ENCODE measurements at regions not wholly inside any gene's neighbourhood (a gene's known extent, or its start where the extent isn't known, plus 50 kb on each side); places are given as distances from the start of the nearest gene placed in this dataset.
"Not testable (repeated sequence)": the region's sequence is repeated elsewhere in the genome, so short reads cannot be mapped to it uniquely, and the experiment has no call there.

DNA sequence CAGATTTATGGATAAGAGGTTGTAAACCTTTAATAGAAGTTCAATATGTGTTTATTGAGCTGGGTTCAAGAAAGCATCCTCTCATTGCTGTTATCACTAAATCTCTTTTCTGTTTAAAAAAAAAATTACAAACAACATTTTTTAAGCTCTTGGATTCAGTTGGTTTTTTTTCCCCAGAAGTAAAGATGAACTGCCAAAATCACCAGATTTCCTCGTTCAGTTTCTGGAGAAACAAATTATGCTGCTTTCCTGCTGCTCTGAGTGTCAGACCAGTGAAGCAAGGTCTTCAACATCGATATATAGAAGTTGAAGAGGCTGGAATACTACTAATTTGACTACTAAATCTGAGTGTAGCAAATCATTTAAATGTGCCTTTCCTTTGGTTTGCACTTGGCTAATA, 352.1 kb upstream of the IRAK1BP1 start:
- no peak for DNase-seq

DNA sequence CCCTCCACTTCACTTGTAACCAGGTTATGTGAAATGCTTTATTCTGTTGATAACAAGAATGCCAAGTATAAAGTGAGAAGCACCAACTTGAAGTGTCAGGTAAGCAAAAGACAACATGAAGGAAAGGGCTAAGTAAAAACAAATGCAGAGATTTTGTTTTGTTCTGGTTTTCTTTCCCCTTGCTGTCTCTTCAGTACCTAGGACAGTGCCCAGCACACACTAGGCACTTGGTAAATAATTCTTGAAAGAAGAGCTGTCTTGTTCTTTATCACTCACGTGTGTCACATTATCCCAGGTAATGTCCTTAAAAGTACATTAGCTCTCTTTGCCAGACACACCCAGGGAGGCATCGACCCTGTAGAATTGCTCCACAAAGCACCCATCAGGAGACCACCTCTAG, 350.0 kb upstream of the IRAK1BP1 start:
- no peak for DNase-seq

DNA sequence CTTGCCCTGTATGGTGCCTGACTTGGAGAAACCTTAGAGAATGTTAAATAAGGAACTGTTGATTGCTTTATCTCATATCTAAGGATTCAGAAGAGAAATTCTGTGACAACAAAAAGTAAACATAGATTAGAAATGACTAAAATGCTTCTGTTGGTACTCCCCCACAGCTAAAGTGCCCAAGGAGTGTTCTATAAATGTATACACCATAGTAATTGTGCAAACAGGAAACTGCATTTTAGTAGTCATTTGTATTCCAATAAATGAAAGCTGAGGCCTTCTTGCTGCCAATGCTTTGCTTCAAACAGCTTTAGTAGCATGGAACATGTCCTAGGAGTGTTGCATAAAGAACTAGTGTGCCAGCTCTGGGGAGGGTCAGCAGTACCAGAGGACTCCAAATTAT, 343.7 kb upstream of the IRAK1BP1 start:
- no peak for DNase-seq

DNA sequence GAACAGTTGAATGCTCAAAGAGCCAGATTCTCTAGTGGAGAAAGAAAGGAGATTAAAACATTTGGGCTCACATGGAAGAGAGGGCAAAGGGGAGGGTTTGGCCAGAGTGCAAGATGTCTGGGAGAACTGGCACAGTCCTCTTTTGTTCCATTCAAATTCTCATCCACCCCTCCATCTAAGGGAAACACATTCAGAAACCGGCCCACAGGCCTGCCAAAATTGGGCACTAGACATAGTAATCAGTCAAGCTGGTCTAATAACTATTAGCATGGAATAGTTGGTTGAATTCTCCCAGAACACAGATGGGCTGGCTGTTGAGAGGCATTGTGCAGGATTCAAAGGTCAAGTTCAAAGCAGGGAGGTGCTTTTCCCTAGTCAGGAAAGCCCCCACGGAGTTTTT, 341.4 kb upstream of the IRAK1BP1 start:
- no peak for DNase-seq

DNA sequence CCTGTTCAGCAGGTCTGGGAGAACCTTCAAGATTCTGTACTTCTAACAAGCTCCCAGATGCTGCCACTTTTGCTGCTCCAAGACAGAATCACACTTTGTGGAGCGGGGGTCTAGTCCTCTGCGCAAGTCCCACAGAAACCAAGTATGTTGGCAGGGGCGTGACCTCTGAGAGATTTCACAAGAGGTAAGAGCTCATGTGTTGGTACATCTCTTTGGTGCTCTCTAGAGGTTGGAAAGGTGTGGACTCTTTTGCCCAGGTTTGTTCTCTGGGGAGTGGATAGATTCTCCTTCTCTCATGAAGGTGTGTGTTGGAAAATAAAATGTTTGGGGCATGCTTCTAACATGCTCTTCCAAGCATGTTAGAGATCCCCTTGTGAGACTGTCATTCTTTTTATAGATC, 340.9 kb upstream of the IRAK1BP1 start:
- DNase-seq: no peak

DNA sequence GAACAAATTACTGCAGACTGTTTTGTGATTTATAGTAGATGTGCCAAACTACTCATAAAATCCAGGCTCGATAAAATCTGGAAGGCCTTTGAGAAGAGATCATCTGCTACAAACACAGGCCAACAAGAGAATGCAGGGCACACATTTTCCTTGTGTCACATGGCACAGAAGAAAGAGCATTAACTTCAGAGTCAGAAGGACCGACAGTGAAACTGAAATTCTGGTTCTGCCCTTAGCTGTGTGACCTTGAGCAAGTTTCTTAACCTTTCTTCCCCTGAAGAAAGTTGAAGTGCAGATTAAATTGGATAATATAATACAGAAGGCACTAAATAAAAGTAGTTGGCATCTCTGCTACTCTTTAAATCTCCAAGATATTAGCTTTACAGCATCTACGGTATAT, 338.4 kb upstream of the IRAK1BP1 start:
- no peak for DNase-seq

DNA sequence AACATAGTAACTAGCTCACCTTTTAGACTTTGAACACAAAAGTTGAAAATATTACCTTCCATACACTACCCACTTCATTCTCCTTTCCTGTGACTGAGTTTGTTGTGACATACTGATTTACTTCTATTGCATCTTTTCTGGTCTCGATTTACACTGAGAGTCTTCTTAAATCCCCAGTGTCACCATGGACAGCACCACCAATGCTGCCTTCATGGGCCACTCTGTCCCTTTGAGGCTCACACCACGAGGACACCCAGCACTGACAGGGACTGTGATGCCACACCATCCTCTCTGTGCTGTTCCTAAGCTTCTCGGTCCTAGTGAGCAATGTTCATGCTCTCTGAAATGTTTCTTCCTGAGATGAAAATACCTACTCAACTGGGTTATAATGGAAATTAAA, 337.1 kb upstream of the IRAK1BP1 start:
- no peak for DNase-seq

DNA sequence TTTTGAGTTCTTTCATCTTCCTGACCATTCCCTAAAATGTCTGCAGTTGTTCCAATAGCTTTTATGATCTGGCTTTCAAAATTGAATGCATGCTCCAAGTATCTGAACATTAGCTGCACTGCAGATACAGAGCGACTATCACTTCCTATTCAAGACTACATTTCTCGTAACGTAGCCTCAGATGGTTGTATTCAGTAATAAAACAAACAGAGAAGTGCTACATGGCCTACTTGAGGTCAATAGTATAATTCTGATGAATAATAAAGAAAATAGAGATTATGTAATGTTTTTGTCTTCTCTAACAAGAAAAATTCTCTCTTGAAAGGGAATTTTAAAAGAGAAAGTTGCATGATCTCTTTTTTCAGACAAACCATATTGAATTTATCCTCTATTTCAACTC, 333.9 kb upstream of the IRAK1BP1 start:
- no peak for DNase-seq

DNA sequence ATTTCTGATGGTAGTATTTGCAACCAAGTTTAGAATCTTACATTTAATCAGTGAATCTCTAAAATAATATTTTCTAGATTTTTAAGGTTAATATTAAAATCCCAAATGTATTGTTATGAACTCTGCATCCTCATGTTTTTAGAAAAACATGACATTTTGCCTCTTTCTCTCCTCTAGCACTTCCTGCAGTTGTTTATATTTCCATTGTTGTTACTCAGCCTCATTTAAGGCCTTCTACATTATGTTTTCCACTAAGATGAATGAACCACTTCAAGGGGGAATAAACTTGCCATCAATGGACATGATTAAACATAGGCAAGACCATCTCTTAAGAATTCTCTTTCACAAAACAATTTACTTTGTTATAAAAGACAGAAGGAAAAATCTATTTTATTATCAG, 333.5 kb upstream of the IRAK1BP1 start:
- DNase-seq: no peak

DNA sequence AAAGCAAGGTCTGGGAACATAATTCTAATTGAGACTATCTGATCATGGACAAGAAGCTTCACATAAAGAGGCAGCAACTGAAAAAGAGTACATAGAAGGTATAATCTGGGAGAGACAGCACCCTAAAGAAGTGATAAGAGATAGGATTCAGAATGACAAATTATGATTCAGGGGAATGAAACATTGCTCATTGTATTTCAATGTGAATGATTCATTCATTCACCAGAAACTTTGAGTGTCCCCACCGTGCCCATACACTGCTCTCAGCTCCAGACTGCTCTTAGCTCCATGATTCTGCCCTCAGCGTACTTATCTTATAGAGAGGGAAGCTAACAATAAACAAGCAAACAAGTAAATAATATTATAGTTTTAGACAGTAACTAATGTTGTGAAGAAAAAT, 329.3 kb upstream of the IRAK1BP1 start:
- DNase-seq: no peak

DNA sequence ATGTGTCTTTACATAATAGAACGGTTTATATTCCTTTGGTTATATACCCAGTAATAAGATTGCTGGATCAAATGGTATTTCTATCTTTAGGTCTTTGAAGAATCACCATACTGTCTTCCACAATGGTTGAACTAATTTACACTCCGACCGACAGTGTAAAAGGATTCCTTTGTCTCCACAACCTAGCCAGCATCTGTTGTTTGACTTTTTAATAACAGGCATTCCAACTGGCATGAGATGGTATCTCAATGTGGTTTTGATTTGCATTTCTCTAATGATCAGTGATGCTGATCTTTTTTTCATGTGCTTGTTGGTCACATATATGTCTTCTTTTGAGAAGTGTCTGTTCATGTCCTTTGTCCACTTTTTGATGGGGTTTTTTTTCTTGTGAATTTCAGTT, 319.7 kb upstream of the IRAK1BP1 start:
- DNase-seq: not testable (repeated sequence)

DNA sequence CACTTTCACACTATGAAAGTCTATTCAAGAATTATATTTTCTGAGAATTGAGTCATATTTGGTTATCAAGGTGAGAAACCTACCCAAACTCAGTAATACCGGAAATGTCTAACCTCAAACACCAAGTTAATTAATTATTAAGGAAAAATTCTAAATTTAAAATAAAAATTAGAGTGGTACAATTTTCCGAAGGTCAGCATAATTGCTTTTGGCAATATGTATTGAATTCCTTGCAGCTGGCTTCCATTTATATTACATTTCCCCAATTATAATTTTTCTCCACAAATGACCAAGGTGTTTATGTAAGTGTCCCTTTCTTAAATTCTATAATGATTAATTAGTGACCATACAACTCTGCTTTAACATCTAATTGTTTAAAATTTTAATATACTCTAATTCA, 316.0 kb upstream of the IRAK1BP1 start:
- no peak for DNase-seq

DNA sequence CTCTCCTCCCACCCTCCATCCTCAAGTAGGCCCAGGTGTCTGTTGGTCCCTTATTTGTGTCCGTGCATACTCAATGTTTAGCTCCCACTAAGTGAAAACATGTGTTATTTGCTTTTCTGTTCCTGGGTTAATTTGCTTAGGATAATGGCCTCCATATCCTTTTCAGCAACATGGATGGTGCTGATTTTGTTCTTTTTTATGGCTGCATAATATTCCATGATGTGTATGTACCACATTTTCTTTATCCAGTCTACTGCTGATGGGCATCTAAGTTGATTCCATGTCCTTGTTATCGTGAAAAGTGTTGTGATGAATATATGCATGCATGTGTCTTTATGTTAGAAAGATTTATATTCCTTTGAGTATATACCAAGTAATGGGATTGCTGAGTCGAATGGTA, 314.9 kb upstream of the IRAK1BP1 start:
- no peak for DNase-seq

DNA sequence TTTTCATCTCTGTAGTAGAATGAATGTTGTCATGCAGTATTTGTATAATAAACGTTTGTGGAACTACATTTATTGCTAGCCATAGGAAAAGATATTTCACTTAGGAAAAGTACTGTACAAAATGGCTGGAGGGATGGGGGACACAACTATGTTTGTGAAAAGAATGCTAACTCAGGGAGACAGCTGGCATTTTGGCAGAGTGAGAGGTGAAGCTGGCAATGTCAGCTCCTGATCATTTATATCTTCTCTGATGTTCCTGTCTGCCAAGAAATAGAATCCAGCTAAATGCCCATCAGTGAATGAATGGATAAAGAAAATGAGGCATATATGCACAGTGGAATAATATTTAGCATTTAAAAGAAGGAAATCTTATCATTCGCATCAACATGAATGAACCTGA, 313.0 kb upstream of the IRAK1BP1 start:
- no peak for DNase-seq

DNA sequence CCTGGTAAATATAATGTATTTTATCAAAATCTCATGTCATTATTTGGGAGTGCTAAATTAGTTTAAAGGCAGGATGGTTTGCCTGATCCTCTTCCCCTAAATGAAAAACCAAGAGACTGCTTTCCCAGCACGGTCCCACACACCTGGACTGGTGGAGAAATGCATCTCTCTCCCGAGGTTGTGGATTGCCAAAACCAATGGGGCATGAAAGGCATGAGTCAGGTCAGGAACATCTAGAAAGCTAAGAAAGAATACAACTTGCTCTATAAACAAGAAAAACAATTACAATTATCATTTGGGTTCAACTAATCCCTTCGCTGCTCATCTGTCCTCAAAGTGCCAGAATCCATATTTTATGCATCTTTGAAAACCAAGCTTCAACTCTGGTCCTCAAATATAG, 308.3 kb upstream of the IRAK1BP1 start:
- DNase-seq: no peak

DNA sequence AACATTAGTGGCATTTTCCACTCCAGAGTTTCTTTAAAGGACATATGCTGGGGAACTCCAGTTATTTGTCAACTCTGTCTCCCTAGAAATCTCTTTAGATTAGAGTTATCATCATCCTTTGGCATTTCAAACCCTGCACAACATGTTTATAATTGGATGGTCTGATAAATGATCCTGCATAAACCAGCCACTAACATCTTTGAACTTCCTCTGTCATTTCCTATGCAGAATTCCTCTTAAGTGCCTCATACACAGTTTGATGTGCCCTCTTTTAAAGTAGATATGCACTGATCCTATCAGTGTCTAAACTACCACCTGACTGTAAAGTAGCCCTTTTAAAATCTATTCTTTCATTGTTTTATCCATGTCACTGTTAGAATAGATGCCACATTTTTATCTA, 306.3 kb upstream of the IRAK1BP1 start:
- no peak for DNase-seq

DNA sequence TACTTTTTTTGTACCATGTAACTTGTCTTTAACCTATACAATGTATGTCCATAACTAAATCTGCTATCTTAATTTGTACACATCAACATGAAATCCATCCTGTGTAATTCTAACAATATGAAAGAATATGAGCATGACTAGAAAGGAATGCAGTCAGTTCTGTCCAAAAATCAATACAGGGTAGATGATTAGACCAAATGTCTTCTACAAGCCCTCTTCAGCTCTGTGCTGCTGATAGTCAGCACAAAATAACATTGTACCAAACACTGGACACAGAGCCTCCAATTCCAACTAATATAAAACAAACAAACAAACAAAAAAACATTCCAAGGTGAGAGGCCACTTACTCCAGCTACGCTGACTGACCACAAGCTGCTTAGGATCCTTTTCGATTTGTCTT, 301.4 kb upstream of the IRAK1BP1 start:
- DNase-seq: no peak

DNA sequence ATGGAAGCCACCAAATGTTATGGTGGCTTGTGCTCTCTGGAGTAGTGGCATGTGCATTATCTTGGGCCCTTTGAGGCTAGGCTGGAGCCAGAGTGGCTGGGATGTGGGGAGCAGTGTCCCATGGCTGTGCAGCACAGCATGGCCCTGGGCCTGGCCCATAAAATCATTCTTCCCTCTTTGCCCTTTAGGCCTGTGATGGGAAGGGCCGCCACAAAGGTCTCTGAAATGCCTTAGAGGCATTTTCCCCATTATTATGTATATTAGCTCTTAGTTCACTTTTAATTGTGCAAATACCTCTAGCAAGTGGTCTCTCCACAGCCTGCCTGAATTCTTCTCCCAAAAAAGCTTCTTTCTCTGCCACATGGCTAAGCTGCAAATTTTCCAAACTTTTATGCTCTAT, 297.3 kb upstream of the IRAK1BP1 start:
- DNase-seq: no peak

DNA sequence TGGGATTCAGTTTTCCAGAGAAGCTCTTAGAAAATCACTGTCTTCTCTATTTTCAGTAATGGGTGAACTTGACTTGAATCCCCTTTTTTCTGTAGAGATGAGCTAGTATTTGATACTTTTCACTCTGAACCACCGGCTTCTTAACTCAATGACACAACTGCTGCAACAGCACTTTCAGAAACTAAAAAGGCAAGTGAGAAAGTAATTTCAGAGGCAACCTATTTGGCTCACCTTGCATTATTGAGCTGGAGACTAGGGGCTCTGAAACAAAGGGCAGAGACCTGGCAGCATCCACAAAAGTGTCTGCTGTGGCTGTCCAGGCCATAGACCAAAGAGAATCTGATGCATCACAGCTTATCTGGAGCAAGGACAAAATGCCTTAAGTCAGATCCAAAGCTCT, 289.8 kb upstream of the IRAK1BP1 start:
- DNase-seq: no peak

DNA sequence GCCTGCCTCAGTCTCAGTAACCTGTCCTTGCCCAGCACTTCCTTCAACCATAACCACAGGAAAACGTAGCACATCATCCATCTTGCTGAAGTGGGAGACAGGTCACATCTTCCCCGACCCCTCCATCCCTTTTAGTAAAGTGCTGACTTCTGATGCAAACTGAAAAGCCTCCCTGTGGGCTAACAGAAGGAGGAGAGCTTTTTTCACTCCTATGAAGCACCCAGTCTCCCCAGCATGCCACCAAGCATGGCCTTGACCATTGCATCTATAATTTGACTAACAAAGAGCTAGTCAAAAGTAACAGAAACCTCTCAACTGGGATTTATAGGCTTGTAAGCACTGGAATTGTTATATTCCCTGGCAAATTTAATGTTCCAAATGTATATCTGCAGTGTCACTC, 288.9 kb upstream of the IRAK1BP1 start:
- DNase-seq: no peak

DNA sequence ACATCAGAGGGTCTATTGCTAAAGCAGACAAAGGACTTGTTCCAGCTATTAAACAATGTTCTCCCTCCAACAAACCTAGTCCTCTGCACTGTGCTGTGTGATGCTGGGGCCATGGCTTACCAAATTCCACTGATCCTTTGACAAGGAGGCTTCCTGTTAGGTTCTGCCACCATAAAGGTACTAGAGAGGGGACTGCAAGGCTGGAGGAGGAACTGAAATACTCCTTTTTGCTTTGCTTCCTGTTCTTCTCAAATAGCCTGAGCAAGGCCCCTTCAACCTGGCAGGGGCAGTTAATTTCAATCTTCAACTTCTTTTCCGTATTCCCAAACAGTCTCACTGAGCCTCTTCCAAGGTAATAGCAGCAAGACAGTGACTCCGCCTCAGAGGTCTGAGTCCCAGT, 286.4 kb upstream of the IRAK1BP1 start:
- no peak for DNase-seq

DNA sequence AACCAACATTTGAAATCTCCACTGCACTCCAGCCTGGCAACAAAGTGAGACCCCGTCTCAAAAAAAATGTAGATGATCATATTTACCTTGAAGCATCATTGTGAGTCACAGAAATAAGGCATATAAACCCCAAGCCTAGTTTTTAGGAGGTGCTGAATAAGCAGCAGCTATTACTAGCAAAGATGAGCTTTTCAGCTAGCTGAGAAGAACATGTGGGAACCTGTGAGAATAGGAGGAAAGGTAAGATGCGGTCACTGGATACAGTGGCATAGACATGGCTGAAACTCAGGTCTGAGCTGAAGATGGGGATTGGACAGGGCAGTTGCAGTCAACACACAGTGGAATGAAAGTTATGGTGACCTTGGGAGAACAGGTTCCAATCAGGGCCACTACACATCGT, 284.3 kb upstream of the IRAK1BP1 start:
- DNase-seq: no peak

DNA sequence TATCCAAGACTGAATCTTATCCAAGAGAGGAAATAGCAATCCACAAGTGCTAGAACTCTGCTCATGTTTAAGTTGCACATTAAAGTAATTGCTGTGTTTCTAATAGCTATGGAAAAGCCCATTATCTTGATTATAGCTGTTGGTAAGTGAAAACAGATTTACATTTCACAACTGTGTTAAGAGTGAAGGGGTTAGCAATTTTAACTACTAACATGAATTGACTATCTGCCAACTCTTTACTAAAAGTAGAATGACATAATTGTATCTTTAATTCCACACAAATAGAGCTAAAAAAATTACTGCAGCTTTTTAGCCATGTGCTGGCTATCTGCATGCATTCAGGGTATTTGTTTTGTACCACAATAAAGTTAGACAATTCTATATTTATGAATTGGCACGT, 277.9 kb upstream of the IRAK1BP1 start:
- DNase-seq: no peak

DNA sequence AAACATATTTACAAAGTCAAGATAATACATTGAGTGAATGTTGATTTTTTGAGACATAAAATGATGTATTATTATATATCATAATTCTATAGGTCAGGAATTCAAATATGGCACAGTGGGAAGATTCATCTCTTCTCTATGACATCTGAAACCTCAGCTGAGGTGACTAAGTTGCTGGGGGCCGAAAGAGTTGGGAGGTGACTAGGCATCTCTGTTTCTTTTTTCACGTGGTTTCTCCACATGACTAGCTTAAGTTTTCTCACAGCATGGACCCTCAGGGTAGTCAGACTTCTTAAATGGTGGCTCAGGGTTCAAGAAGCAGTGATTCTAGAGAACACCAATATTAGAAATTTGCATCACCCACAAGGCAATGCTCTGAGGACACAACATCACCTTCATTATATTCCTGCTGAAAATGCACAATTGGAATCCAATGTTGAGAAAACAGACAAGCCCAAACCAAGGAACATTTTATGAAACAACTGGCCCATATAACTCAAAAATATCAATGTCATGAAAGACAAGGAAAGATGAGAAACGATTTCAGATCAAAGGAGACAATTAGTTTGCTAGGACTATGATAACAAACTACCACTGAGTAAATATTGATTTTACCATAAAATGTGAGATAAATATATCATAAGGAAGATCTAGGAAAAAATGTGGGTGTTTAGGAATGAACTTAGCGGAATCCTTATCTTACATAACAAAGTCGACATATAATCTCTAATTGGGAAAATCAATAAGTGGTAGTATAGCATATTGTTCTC, 273.3 kb upstream of the IRAK1BP1 start:
- no peak for DNase-seq

DNA sequence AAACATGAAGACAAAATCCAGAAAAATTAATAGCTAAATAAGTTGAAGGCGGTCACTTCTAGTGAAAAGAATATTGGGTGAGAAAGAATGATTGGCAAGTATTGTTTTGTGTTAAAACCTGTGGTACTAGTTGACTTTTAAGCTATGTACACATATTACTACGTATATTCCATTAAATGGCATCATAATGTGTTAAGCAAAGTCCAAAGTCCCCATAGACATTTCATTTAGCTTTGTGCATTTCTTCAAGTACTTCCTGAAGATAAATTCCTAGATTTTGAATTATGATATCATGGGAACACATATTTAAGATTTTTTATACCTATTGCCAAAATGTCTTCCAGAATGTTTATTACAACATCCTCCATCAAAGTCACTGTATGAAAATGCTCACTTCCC, 272.7 kb upstream of the IRAK1BP1 start:
- DNase-seq: no peak

DNA sequence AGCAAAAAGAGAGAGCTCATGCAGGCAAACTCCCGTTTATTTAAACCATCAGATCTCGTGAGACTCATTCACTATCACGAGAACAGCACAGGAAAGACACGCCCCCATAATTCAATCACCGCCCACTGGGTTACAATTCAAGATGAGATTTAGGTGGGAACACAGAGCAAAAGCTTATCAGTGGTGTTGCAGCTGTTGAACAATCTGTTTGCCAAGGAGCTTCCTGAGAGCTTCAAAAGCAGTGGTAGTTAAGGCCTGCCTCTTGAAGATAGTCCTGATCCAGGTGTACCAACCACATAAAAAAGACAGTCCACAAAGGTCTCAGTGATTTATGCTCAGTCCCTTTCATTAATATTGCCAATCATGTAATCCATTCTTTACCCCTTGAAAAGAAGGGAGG, 269.4 kb upstream of the IRAK1BP1 start:
- DNase-seq: no peak

Data from suppressor macrophage treated with lipopolysaccharide for 4 hours (primary cell).